GM23338 (cell line): ENCODE measurements at regions not wholly inside any gene's neighbourhood (a gene's known extent, or its start where the extent isn't known, plus 50 kb on each side); places are given as distances from the start of the nearest gene placed in this dataset.

Experiments used
- CREB1 ChIP-seq: fragments of 250-450 bp; sonication (Bioruptor Pico); IDR thresholded peaks from 2 replicates; pipeline ENCODE4 v1.5.0; 2020; ENCODE audit warnings: low read depth, mild to moderate bottlenecking, moderate library complexity
- ETS1 ChIP-seq: IDR thresholded peaks from 2 replicates; pipeline ENCODE4 v1.6.1; 2016; ENCODE audit warnings: antibody characterized with exemption
- EZH2 ChIP-seq: fragments of 200-600 bp; sonication (generic); IDR thresholded peaks from one replicate; pipeline ENCODE4 v1.8.0; 2017; ENCODE audit warnings: antibody characterized with exemption, mild to moderate bottlenecking, low read depth; ENCODE audit not compliant: unreplicated experiment
- EZH2phosphoT487 ChIP-seq: fragments of 200-600 bp; sonication (generic); IDR thresholded peaks from one replicate; pipeline ENCODE4 v1.8.1; 2018; ENCODE audit warnings: antibody characterized with exemption; ENCODE audit not compliant: unreplicated experiment
- JUNB ChIP-seq: IDR thresholded peaks from one replicate; pipeline ENCODE4 v1.6.1; 2016; ENCODE audit warnings: antibody characterized with exemption; ENCODE audit not compliant: unreplicated experiment
- NANOG ChIP-seq: IDR thresholded peaks from 2 replicates; pipeline ENCODE4 v1.6.1; 2016; ENCODE audit warnings: antibody characterized with exemption, borderline replicate concordance
- POLR2AphosphoS5 ChIP-seq: IDR thresholded peaks from 2 replicates; pipeline ENCODE4 v1.6.1; 2016; ENCODE audit warnings: antibody characterized with exemption, low read depth
- ZNF331 ChIP-seq: fragments of 250-450 bp; sonication (Bioruptor Pico); IDR thresholded peaks from 2 replicates; pipeline ENCODE4 v1.5.0; 2020; ENCODE audit warnings: low read depth, mild to moderate bottlenecking, moderate library complexity
- TF ChIP-seq, protein P1 (sequence below), 2 experiments: fragments of 200-600 bp in 1 of 2; sonication (generic) in 1 of 2; conservative IDR thresholded peaks; 2 replicates each; pipeline versions ENCODE4 v1.5.1 to v1.6.1; 2016 to 2017; ENCODE audit warnings: antibody characterized with exemption in 2 of 2, low read depth in 2 of 2, mild to moderate bottlenecking in 2 of 2, moderate library complexity in 1 of 2
- TF ChIP-seq, protein P2 (sequence below): IDR thresholded peaks from one replicate; pipeline ENCODE4 v1.6.1; 2018; ENCODE audit warnings: antibody characterized with exemption; ENCODE audit not compliant: unreplicated experiment

GRCh38 chr6:103875221-103875620 lies 984.5 kb downstream of the HACE1 start:
- TF ChIP-seq, protein P1, sequence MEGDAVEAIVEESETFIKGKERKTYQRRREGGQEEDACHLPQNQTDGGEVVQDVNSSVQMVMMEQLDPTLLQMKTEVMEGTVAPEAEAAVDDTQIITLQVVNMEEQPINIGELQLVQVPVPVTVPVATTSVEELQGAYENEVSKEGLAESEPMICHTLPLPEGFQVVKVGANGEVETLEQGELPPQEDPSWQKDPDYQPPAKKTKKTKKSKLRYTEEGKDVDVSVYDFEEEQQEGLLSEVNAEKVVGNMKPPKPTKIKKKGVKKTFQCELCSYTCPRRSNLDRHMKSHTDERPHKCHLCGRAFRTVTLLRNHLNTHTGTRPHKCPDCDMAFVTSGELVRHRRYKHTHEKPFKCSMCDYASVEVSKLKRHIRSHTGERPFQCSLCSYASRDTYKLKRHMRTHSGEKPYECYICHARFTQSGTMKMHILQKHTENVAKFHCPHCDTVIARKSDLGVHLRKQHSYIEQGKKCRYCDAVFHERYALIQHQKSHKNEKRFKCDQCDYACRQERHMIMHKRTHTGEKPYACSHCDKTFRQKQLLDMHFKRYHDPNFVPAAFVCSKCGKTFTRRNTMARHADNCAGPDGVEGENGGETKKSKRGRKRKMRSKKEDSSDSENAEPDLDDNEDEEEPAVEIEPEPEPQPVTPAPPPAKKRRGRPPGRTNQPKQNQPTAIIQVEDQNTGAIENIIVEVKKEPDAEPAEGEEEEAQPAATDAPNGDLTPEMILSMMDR (conservative IDR thresholded peaks at IDR 0.05; ENCODE audit: low read depth in 2 of 2) = no peak
- no peak for TF ChIP-seq EZH2phosphoT487
- TF ChIP-seq EZH2 = no peak
- TF ChIP-seq POLR2AphosphoS5 = no peak
- no peak for TF ChIP-seq NANOG
- no peak for TF ChIP-seq CREB1 (CRISPR knock-in tag)
- TF ChIP-seq, protein P2, sequence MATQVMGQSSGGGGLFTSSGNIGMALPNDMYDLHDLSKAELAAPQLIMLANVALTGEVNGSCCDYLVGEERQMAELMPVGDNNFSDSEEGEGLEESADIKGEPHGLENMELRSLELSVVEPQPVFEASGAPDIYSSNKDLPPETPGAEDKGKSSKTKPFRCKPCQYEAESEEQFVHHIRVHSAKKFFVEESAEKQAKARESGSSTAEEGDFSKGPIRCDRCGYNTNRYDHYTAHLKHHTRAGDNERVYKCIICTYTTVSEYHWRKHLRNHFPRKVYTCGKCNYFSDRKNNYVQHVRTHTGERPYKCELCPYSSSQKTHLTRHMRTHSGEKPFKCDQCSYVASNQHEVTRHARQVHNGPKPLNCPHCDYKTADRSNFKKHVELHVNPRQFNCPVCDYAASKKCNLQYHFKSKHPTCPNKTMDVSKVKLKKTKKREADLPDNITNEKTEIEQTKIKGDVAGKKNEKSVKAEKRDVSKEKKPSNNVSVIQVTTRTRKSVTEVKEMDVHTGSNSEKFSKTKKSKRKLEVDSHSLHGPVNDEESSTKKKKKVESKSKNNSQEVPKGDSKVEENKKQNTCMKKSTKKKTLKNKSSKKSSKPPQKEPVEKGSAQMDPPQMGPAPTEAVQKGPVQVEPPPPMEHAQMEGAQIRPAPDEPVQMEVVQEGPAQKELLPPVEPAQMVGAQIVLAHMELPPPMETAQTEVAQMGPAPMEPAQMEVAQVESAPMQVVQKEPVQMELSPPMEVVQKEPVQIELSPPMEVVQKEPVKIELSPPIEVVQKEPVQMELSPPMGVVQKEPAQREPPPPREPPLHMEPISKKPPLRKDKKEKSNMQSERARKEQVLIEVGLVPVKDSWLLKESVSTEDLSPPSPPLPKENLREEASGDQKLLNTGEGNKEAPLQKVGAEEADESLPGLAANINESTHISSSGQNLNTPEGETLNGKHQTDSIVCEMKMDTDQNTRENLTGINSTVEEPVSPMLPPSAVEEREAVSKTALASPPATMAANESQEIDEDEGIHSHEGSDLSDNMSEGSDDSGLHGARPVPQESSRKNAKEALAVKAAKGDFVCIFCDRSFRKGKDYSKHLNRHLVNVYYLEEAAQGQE = no peak
- no peak for TF ChIP-seq JUNB
- TF ChIP-seq ZNF331 (CRISPR knock-in tag) = no peak
- no peak for TF ChIP-seq ETS1
